GM21447 (cell line): ENCODE measurements at regions not wholly inside any gene's neighbourhood (a gene's known extent, or its start where the extent isn't known, plus 50 kb on each side); places are given as distances from the start of the nearest gene placed in this dataset.
"Not testable (repeated sequence)": the region's sequence is repeated elsewhere in the genome, so short reads cannot be mapped to it uniquely, and the experiment has no call there.

Source experiments
- ATAC-seq: cut with Tn5 transposase; IDR thresholded peaks from one replicate; pipeline ENCODE4 v1.9.1; 2021; ENCODE audit not compliant: unreplicated experiment

- no peak for ATAC-seq
Observed at GRCh38 chr1:99062192-99062591, 57.5 kb upstream of the PLPPR5 start.

GRCh38 chr1:99069146-99069545 lies 64.5 kb upstream of the PLPPR5 start:
- ATAC-seq: no peak

GRCh38 chr1:99078529-99078928 lies 73.9 kb upstream of the PLPPR5 start:
- ATAC-seq: not testable (repeated sequence)

- ATAC-seq: no peak
Observed at GRCh38 chr1:99082366-99082765, 77.7 kb upstream of the PLPPR5 start.

GRCh38 chr1:99083338-99083737 lies 78.7 kb upstream of the PLPPR5 start:
- no peak for ATAC-seq

GRCh38 chr1:99084562-99084961 lies 79.9 kb upstream of the PLPPR5 start:
- ATAC-seq: no peak

- no peak for ATAC-seq
Observed at GRCh38 chr1:99086057-99086456, 81.4 kb upstream of the PLPPR5 start.

- no peak for ATAC-seq
Observed at GRCh38 chr1:99098589-99098988, 93.9 kb upstream of the PLPPR5 start.

GRCh38 chr1:99106274-99106673 lies 101.6 kb upstream of the PLPPR5 start:
- ATAC-seq: no peak

GRCh38 chr1:99107680-99108079 lies 103.0 kb upstream of the PLPPR5 start:
- ATAC-seq: no peak

- no peak for ATAC-seq
Observed at GRCh38 chr1:99110140-99111041, 105.7 kb upstream of the PLPPR5 start.

- no peak for ATAC-seq
Observed at GRCh38 chr1:99115231-99115630, 110.6 kb upstream of the PLPPR5 start.

- ATAC-seq: no peak
Observed at GRCh38 chr1:99119188-99119587, 114.5 kb upstream of the PLPPR5 start.

GRCh38 chr1:99122039-99122438 lies 117.4 kb upstream of the PLPPR5 start:
- ATAC-seq: no peak

GRCh38 chr1:99123936-99124335 lies 119.3 kb upstream of the PLPPR5 start:
- ATAC-seq: no peak

- ATAC-seq: no peak
Observed at GRCh38 chr1:99131546-99131945, 126.9 kb upstream of the PLPPR5 start.

- ATAC-seq: no peak
Observed at GRCh38 chr1:99133756-99134500, 129.3 kb upstream of the PLPPR5 start.

- ATAC-seq: no peak
Observed at GRCh38 chr1:99137554-99138206, 126.6 kb upstream of the PLPPR4 start.

GRCh38 chr1:99139876-99140275 lies 124.4 kb upstream of the PLPPR4 start:
- no peak for ATAC-seq

GRCh38 chr1:99146129-99146848 lies 118.0 kb upstream of the PLPPR4 start:
- ATAC-seq: no peak

GRCh38 chr1:99149952-99150351 lies 114.3 kb upstream of the PLPPR4 start:
- no peak for ATAC-seq
